ENCODE measurements at regions not wholly inside any gene's neighbourhood (a gene's known extent, or its start where the extent isn't known, plus 50 kb on each side); places are given as distances from the start of the nearest gene placed in this dataset.
"Not testable (repeated sequence)": the region's sequence is repeated elsewhere in the genome, so short reads cannot be mapped to it uniquely, and the experiment has no call there.

- no peak for DNase-seq (ENCODE audit: low spot score)
- H3K9me3 Mint-ChIP-seq = no peaks in the 10 kb centered on the region
- peaks cover 19% of the 10 kb centered on the region for H3K27me3 Mint-ChIP-seq (ENCODE audit: low read depth)
- H3K4me3 Mint-ChIP-seq (ENCODE audit: low read depth) = no peak overlapping the region
- no peaks in the 10 kb centered on the region for H3K36me3 Mint-ChIP-seq (ENCODE audit: low read depth)
- H3K4me1 Mint-ChIP-seq (ENCODE audit: low read depth) = no peaks in the 10 kb centered on the region
- no peak overlapping the region for H3K27ac Mint-ChIP-seq
- intact Hi-C loops (cut with micrococcal nuclease) = no loop called here
Measured at GRCh38 chr1:70490153-70490552, 79.1 kb downstream of the CTH start.

GRCh38 chr1:70495370-70495769, 84.3 kb downstream of the CTH start:
- H3K9me3 Mint-ChIP-seq = no peaks in the 10 kb centered on the region
- intact Hi-C loops (cut with micrococcal nuclease) = no loop called here
- H3K27me3 Mint-ChIP-seq (ENCODE audit: low read depth) = peaks cover 17% of the 10 kb centered on the region
- H3K4me1 Mint-ChIP-seq (ENCODE audit: low read depth) = no peaks in the 10 kb centered on the region
- H3K4me3 Mint-ChIP-seq (ENCODE audit: low read depth) = no peak overlapping the region
- no peaks in the 10 kb centered on the region for H3K36me3 Mint-ChIP-seq (ENCODE audit: low read depth)
- no peak for DNase-seq (ENCODE audit: low spot score)
- H3K27ac Mint-ChIP-seq = no peak overlapping the region

GRCh38 chr1:70496181-70496580, 85.1 kb downstream of the CTH start:
- H3K9me3 Mint-ChIP-seq = no peaks in the 10 kb centered on the region
- H3K27ac Mint-ChIP-seq = no peak overlapping the region
- H3K4me1 Mint-ChIP-seq (ENCODE audit: low read depth) = no peaks in the 10 kb centered on the region
- intact Hi-C loops (cut with micrococcal nuclease) = no loop called here
- DNase-seq (ENCODE audit: low spot score) = no peak
- no peak overlapping the region for H3K4me3 Mint-ChIP-seq (ENCODE audit: low read depth)
- peaks cover 12% of the 10 kb centered on the region for H3K27me3 Mint-ChIP-seq (ENCODE audit: low read depth)
- H3K36me3 Mint-ChIP-seq (ENCODE audit: low read depth) = no peaks in the 10 kb centered on the region

GRCh38 chr1:70497152-70497551, 86.1 kb downstream of the CTH start:
- Mint-ChIP-seq H3K4me3 (ENCODE audit: low read depth) (no peak overlapping the region), H3K27me3 (ENCODE audit: low read depth) (peaks cover 4% of the 10 kb centered on the region), H3K4me1 (ENCODE audit: low read depth) (no peaks in the 10 kb centered on the region), H3K36me3 (ENCODE audit: low read depth) (no peaks in the 10 kb centered on the region), H3K27ac (no peak overlapping the region), H3K9me3 (no peaks in the 10 kb centered on the region)
- no peak for DNase-seq (ENCODE audit: low spot score)
- intact Hi-C loops (cut with micrococcal nuclease) = no loop called here

- H3K9me3 Mint-ChIP-seq = no peaks in the 10 kb centered on the region
- intact Hi-C loops (cut with micrococcal nuclease) = no loop called here
- no peak for DNase-seq (ENCODE audit: low spot score)
- H3K36me3 Mint-ChIP-seq (ENCODE audit: low read depth) = no peaks in the 10 kb centered on the region
- no peaks in the 10 kb centered on the region for H3K27me3 Mint-ChIP-seq (ENCODE audit: low read depth)
- H3K4me3 Mint-ChIP-seq (ENCODE audit: low read depth) = no peak overlapping the region
- H3K4me1 Mint-ChIP-seq (ENCODE audit: low read depth) = peaks cover 6% of the 10 kb centered on the region
- H3K27ac Mint-ChIP-seq = no peak overlapping the region
Measured at GRCh38 chr1:70498666-70499065, 87.6 kb downstream of the CTH start.

GRCh38 chr1:70499695-70500094, 88.6 kb downstream of the CTH start:
- intact Hi-C loops (cut with micrococcal nuclease) = loop anchor here (5.0 kb wide), 3 partner anchors 57 to 147 kb away; partner anchors contain the start of genes ANKRD13C and CTH
- Mint-ChIP-seq H3K27me3 (ENCODE audit: low read depth) (no peaks in the 10 kb centered on the region), H3K9me3 (no peaks in the 10 kb centered on the region), H3K4me1 (ENCODE audit: low read depth) (peaks cover 12% of the 10 kb centered on the region), H3K36me3 (ENCODE audit: low read depth) (no peaks in the 10 kb centered on the region), H3K27ac (no peak overlapping the region), H3K4me3 (ENCODE audit: low read depth) (no peak overlapping the region)
- no peak for DNase-seq (ENCODE audit: low spot score)

GRCh38 chr1:70503358-70503757, 92.3 kb downstream of the CTH start:
- DNase-seq (ENCODE audit: low spot score) = no peak
- peaks cover 14% of the 10 kb centered on the region for H3K4me1 Mint-ChIP-seq (ENCODE audit: low read depth)
- H3K27me3 Mint-ChIP-seq (ENCODE audit: low read depth) = no peaks in the 10 kb centered on the region
- intact Hi-C loops (cut with micrococcal nuclease) = loop anchor here (5.0 kb wide), 3 partner anchors 61 to 151 kb away; partner anchors contain the start of genes ANKRD13C and CTH
- H3K27ac Mint-ChIP-seq = no peak overlapping the region
- no peaks in the 10 kb centered on the region for H3K9me3 Mint-ChIP-seq
- H3K36me3 Mint-ChIP-seq (ENCODE audit: low read depth) = no peaks in the 10 kb centered on the region
- H3K4me3 Mint-ChIP-seq (ENCODE audit: low read depth) = no peak overlapping the region

- DNase-seq (ENCODE audit: low spot score) = no peak
- Mint-ChIP-seq H3K27ac (peak overlapping the region; percentile 30), H3K36me3 (ENCODE audit: low read depth) (no peaks in the 10 kb centered on the region), H3K4me3 (ENCODE audit: low read depth) (no peak overlapping the region), H3K27me3 (ENCODE audit: low read depth) (no peaks in the 10 kb centered on the region), H3K4me1 (ENCODE audit: low read depth) (peaks cover 14% of the 10 kb centered on the region), H3K9me3 (no peaks in the 10 kb centered on the region)
- intact Hi-C loops (cut with micrococcal nuclease) = loop anchor here (5.0 kb wide), 3 partner anchors 62 to 152 kb away; partner anchors contain the start of genes ANKRD13C and CTH
Measured at GRCh38 chr1:70504176-70504820, 93.2 kb downstream of the CTH start.

- Mint-ChIP-seq H3K36me3 (ENCODE audit: low read depth) (no peaks in the 10 kb centered on the region), H3K27me3 (ENCODE audit: low read depth) (peaks cover under 1% of the 10 kb centered on the region), H3K4me3 (ENCODE audit: low read depth) (no peak overlapping the region), H3K4me1 (ENCODE audit: low read depth) (peaks cover 14% of the 10 kb centered on the region), H3K27ac (no peak overlapping the region), H3K9me3 (no peaks in the 10 kb centered on the region)
- intact Hi-C loops (cut with micrococcal nuclease) = loop anchor here (5.0 kb wide), 3 partner anchors 63 to 153 kb away; partner anchors contain the start of genes ANKRD13C and CTH
- DNase-seq (ENCODE audit: low spot score) = no peak
Measured at GRCh38 chr1:70504821-70505193, 93.7 kb downstream of the CTH start.

GRCh38 chr1:70507991-70508390, 96.9 kb downstream of the CTH start:
- DNase-seq (ENCODE audit: low spot score); H3K27ac Mint-ChIP-seq; H3K27me3 Mint-ChIP-seq (ENCODE audit: low read depth); H3K9me3 Mint-ChIP-seq; H3K36me3 Mint-ChIP-seq (ENCODE audit: low read depth); H3K4me3 Mint-ChIP-seq (ENCODE audit: low read depth); intact Hi-C loops (cut with micrococcal nuclease): not testable (repeated sequence)
- peaks cover 16% of the 10 kb centered on the region for H3K4me1 Mint-ChIP-seq (ENCODE audit: low read depth)

- H3K27ac Mint-ChIP-seq = no peak overlapping the region
- no peaks in the 10 kb centered on the region for H3K9me3 Mint-ChIP-seq
- no peaks in the 10 kb centered on the region for H3K36me3 Mint-ChIP-seq (ENCODE audit: low read depth)
- peaks cover 2% of the 10 kb centered on the region for H3K4me1 Mint-ChIP-seq (ENCODE audit: low read depth)
- peaks cover 7% of the 10 kb centered on the region for H3K27me3 Mint-ChIP-seq (ENCODE audit: low read depth)
- intact Hi-C loops (cut with micrococcal nuclease) = loop anchor here (1.0 to 5.0 kb wide), 2 partner anchors 263 to 377 kb away; no protein-coding TSS in a partner anchor
- H3K4me3 Mint-ChIP-seq (ENCODE audit: low read depth) = no peak overlapping the region
- no peak for DNase-seq (ENCODE audit: low spot score)
Measured at GRCh38 chr1:70509996-70510876, 99.2 kb downstream of the CTH start.

GRCh38 chr1:70517444-70517843, 106.4 kb downstream of the CTH start:
- Mint-ChIP-seq H3K27ac (no peak overlapping the region), H3K36me3 (ENCODE audit: low read depth) (no peaks in the 10 kb centered on the region), H3K4me1 (ENCODE audit: low read depth) (peaks cover 16% of the 10 kb centered on the region), H3K27me3 (ENCODE audit: low read depth) (peaks cover 21% of the 10 kb centered on the region), H3K4me3 (ENCODE audit: low read depth) (no peak overlapping the region), H3K9me3 (no peaks in the 10 kb centered on the region)
- no peak for DNase-seq (ENCODE audit: low spot score)
- intact Hi-C loops (cut with micrococcal nuclease) = no loop called here

- no peak for DNase-seq (ENCODE audit: low spot score)
- no peaks in the 10 kb centered on the region for H3K9me3 Mint-ChIP-seq
- intact Hi-C loops (cut with micrococcal nuclease) = no loop called here
- no peaks in the 10 kb centered on the region for H3K36me3 Mint-ChIP-seq (ENCODE audit: low read depth)
- H3K4me3 Mint-ChIP-seq (ENCODE audit: low read depth) = no peak overlapping the region
- no peak overlapping the region for H3K27ac Mint-ChIP-seq
- H3K4me1 Mint-ChIP-seq (ENCODE audit: low read depth) = peaks cover 16% of the 10 kb centered on the region
- peaks cover 21% of the 10 kb centered on the region for H3K27me3 Mint-ChIP-seq (ENCODE audit: low read depth)
Measured at GRCh38 chr1:70518106-70518505, 107.0 kb downstream of the CTH start.
